Activated naive CD8-positive, alpha-beta T cell (primary cell): ENCODE measurements at regions not wholly inside any gene's neighbourhood (a gene's known extent, or its start where the extent isn't known, plus 50 kb on each side); places are given as distances from the start of the nearest gene placed in this dataset.
"Not testable (repeated sequence)": the region's sequence is repeated elsewhere in the genome, so short reads cannot be mapped to it uniquely, and the experiment has no call there.

Source experiments
- H3K27ac Mint-ChIP-seq: one replicate; pipeline ENCODE4 v1.8.0; 2021; ENCODE audit warnings: mixed read lengths
- H3K27me3 Mint-ChIP-seq: one replicate; pipeline ENCODE4 v1.8.0; 2021; ENCODE audit warnings: mixed read lengths
- H3K36me3 Mint-ChIP-seq: one replicate; pipeline ENCODE4 v1.8.0; 2021; ENCODE audit warnings: mixed read lengths
- H3K4me1 Mint-ChIP-seq: one replicate; pipeline ENCODE4 v1.8.0; 2021; ENCODE audit warnings: low read depth, mixed read lengths
- H3K4me3 Mint-ChIP-seq: one replicate; pipeline ENCODE4 v1.8.0; 2021; ENCODE audit warnings: mild to moderate bottlenecking, mixed read lengths
- H3K9me3 Mint-ChIP-seq: one replicate; pipeline ENCODE4 v1.8.0; 2021; ENCODE audit warnings: low read depth, mixed read lengths

- Mint-ChIP-seq H3K27me3 (no peaks in the 10 kb centered on the region), H3K36me3 (no peaks in the 10 kb centered on the region), H3K27ac (no peak overlapping the region), H3K4me3 (no peak overlapping the region), H3K4me1 (no peaks in the 10 kb centered on the region), H3K9me3 (no peaks in the 10 kb centered on the region)
Observed at GRCh38 chr22:22697377-22698117, 53.1 kb downstream of the GGTLC2 start.

GRCh38 chr22:22698263-22698750 lies 53.9 kb downstream of the GGTLC2 start:
- Mint-ChIP-seq H3K27ac (no peak overlapping the region), H3K36me3 (no peaks in the 10 kb centered on the region), H3K4me3 (no peak overlapping the region), H3K9me3 (no peaks in the 10 kb centered on the region), H3K27me3 (no peaks in the 10 kb centered on the region), H3K4me1 (no peaks in the 10 kb centered on the region)

DNA sequence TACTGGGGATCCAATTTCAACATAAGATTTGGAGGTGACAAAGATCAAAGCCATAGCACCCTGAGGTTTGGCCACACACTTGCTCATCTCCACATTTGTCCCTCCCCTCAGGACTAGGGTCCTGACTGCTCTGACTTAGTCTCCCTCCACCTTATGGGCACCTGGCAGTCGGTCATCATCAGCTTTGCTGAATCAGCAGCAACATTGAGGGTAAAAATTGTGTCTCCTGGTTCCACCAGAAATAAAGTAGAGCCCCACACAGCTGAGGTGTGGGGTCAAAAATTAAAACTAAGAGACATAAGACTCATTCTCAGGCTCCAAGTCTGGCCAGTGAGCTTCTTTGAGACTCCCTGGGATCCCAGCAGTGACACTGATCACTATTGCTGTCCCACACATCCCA lies 56.2 kb downstream of the GGTLC2 start:
- Mint-ChIP-seq H3K9me3 (no peaks in the 10 kb centered on the region), H3K27ac (no peak overlapping the region), H3K27me3 (no peaks in the 10 kb centered on the region), H3K36me3 (no peaks in the 10 kb centered on the region), H3K4me3 (no peak overlapping the region), H3K4me1 (no peaks in the 10 kb centered on the region)

DNA sequence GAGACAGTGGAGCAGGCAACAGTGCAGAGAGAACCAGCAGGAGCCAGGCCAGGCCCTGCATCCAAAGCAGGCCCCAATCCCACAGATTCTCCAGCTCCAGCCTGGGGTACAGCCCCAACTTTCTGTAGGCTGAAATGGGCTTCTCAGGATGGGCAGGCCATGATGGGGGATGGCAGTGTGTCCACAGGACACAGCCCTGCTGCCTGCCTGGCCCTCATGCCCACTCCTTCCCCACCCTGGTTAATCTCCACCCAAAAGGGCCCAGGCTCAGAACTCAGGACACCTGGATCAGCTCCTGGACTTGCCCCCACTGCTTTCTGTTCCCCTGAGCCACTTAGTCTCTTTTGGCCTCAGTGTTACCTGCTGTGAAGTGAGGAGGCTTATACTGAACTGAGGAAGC lies 57.1 kb downstream of the GGTLC2 start:
- H3K36me3 Mint-ChIP-seq, H3K9me3 Mint-ChIP-seq, H3K27me3 Mint-ChIP-seq: not testable (repeated sequence)

DNA sequence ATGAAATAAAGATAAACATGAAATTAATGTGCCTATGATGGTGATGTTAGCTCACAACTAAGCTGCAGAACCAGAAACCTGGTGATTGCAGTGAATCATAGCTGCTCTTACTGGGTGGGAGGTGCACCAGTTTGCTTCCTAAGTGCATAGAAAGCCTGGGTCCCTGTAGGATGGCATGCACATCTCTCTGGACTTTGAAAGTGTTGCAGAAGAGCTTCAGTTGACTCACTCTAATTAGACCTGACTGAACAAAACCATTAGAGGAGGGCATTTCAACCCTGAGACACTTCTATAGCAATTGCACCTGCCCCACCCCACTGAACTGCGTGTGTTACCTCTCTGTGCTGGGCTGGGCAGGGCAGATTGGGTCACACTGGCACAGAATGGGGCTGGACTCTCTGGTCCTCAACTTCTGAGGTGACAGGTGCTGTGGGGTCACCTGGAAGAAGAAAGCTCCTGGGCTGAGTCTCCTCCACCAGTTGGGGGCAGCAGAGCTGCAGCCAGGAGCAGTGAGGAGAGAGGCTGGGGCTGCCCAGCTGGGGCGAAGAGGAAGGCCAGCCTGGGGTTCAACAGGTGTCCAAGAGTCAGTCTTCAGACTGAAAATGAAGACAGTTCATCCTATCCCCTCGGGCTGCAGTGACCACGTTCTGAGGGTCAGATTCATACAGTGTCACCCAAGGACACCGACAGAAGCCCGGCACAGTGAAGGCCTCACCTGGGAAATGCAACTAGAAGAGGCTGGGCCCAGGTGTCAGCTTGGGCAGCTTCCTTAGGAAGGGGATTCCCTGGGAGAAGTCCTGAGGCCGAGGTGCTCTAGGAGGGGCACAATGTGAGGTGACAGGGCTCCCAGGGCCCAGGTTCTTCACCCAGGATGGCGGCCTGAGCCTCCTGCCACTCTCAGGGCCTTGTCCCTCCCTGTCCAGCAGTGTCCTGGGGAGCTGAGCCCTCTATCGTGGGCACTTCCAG lies 58.1 kb downstream of the GGTLC2 start:
- Mint-ChIP-seq H3K27me3 (no peaks in the 10 kb centered on the region), H3K4me3 (no peak overlapping the region), H3K4me1 (no peaks in the 10 kb centered on the region), H3K9me3 (no peaks in the 10 kb centered on the region), H3K27ac (no peak overlapping the region), H3K36me3 (no peaks in the 10 kb centered on the region)

More for the DNA sequence above, 57.1 kb downstream of the GGTLC2 start:
- H3K27ac Mint-ChIP-seq, H3K4me3 Mint-ChIP-seq, H3K4me1 Mint-ChIP-seq: not testable (repeated sequence)

DNA sequence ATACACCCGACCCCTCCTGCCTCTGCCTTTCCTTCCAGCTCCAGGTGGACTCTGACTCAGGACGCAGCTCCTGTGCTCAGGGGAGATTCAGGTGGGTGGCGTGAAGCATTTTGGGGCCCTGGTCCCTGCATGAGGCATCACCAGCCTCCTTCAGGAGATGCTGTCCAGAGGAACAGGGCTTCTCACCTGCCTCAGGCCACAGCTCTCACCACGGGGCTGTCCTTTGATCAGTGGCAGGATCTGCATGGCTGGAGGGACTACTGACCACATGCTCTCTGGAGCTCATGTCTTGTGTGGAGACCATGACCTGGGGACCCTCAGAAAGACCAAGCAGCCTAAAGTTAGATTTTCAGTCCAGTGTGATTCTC lies 58.8 kb downstream of the GGTLC2 start:
- Mint-ChIP-seq H3K4me3 (no peak overlapping the region), H3K9me3 (no peaks in the 10 kb centered on the region), H3K36me3 (no peaks in the 10 kb centered on the region), H3K27me3 (no peaks in the 10 kb centered on the region), H3K4me1 (no peaks in the 10 kb centered on the region), H3K27ac (no peak overlapping the region)

- H3K36me3 Mint-ChIP-seq, result no peaks in the 10 kb centered on the region
- no peak overlapping the region for H3K27ac Mint-ChIP-seq
- H3K9me3 Mint-ChIP-seq, result no peaks in the 10 kb centered on the region
- H3K27me3 Mint-ChIP-seq, result no peaks in the 10 kb centered on the region
- H3K4me3 Mint-ChIP-seq, result no peak overlapping the region
- no peaks in the 10 kb centered on the region for H3K4me1 Mint-ChIP-seq
Observed at GRCh38 chr22:22703715-22704114, 59.3 kb downstream of the GGTLC2 start.

DNA sequence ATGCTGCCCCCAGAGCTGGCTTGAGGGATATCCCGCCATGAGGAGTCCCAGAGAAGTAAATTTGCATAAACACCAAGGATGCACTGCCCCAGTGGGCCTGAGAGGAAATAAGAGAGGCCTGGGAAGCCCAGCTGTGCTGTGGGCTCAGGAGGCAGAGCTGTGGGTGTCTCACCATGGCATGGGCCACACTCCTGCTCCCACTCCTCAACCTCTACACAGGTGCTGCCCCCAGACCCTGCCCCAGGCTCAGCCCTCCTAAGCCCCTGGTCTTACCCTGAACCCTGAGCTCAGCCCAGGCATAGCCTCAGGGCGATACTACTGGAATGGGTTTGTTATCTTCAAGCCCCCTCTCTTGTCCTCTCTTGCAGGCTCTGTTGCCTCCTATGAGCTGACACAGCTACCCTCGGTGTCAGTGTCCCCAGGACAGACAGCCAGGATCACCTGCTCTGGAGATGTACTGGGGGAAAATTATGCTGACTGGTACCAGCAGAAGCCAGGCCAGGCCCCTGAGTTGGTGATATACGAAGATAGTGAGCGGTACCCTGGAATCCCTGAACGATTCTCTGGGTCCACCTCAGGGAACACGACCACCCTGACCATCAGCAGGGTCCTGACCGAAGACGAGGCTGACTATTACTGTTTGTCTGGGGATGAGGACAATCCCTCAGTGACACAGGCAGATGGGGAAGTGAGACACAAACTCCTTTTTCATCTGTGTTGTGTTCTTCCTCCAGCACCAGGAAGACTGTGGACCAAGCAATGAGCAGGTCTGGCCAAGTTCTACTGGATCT lies 59.9 kb downstream of the GGTLC2 start:
- Mint-ChIP-seq H3K4me3 (no peak overlapping the region), H3K9me3 (no peaks in the 10 kb centered on the region), H3K27me3 (no peaks in the 10 kb centered on the region), H3K36me3 (no peaks in the 10 kb centered on the region), H3K4me1 (no peaks in the 10 kb centered on the region), H3K27ac (no peak overlapping the region)

GRCh38 chr22:22705328-22706100 lies 61.1 kb downstream of the GGTLC2 start:
- Mint-ChIP-seq H3K9me3 (no peaks in the 10 kb centered on the region), H3K4me1 (no peaks in the 10 kb centered on the region), H3K4me3 (no peak overlapping the region), H3K36me3 (no peaks in the 10 kb centered on the region), H3K27ac (no peak overlapping the region), H3K27me3 (no peaks in the 10 kb centered on the region)

DNA sequence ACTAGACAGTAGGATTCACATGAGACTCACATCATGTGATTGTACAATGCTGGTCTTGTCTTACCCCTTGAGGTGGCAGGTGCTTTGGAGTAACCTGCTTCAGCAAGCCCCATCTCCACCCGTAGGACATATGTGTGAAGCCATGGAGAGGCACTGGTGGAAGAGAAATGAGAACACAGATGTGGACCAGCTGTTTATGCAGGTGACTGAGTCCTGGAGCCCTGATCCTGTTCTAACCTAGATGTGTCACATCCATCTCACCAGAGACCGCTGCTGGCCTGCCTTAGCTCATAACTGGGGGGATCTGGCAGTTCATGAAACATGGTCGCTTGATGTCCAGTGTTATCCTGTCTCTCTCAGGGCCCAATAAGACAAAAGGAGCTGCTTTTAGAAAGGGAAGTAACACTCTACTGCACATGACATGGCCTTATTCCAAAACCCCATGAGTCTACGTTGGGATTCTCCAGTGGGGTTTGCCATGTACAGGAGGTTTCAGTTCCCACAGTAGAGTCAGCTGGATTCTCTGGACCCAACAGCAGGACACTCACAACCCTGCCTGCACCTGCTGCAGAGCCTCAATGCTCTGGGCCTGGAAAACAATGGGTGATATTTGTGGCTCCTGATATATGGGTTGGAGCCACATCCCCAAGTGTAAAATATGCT lies 62.0 kb downstream of the GGTLC2 start:
- no peaks in the 10 kb centered on the region for H3K27me3 Mint-ChIP-seq
- H3K9me3 Mint-ChIP-seq, result no peaks in the 10 kb centered on the region
- H3K36me3 Mint-ChIP-seq, result no peaks in the 10 kb centered on the region
- no peak overlapping the region for H3K4me3 Mint-ChIP-seq
- no peaks in the 10 kb centered on the region for H3K4me1 Mint-ChIP-seq
- H3K27ac Mint-ChIP-seq, result no peak overlapping the region

GRCh38 chr22:22709719-22710445 lies 65.5 kb downstream of the GGTLC2 start:
- H3K27ac Mint-ChIP-seq, result no peak overlapping the region
- H3K9me3 Mint-ChIP-seq, result no peaks in the 10 kb centered on the region

GRCh38 chr22:22710719-22711531 lies 66.5 kb downstream of the GGTLC2 start:
- Mint-ChIP-seq H3K27ac (no peak overlapping the region), H3K4me3 (no peak overlapping the region)

More at GRCh38 chr22:22709719-22710445, 65.5 kb downstream of the GGTLC2 start:
- Mint-ChIP-seq H3K27me3 (no peaks in the 10 kb centered on the region), H3K4me3 (no peak overlapping the region), H3K4me1 (no peaks in the 10 kb centered on the region), H3K36me3 (no peaks in the 10 kb centered on the region)

DNA sequence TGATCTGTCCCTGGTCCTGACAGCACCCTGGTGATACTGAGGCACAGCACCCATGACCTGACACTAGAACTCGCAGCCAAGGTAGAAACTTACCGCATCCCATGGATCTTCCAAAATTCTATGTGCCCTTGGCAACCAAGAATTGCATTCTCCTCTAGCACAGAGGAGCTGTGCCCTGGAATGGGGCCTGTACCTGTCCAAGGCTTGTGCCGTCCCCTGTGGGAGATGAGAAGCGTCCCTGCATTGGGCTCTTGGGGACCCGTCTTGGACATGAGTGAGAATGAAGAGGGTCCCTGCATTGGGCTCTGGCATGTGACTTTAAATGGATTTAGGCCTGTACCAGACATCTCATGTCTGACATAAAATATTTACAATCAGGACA lies 67.1 kb downstream of the GGTLC2 start:
- H3K27me3 Mint-ChIP-seq, result no peaks in the 10 kb centered on the region

More at GRCh38 chr22:22710719-22711531, 66.5 kb downstream of the GGTLC2 start:
- Mint-ChIP-seq H3K27me3 (no peaks in the 10 kb centered on the region), H3K36me3 (no peaks in the 10 kb centered on the region), H3K4me1 (no peaks in the 10 kb centered on the region), H3K9me3 (no peaks in the 10 kb centered on the region)

More for the DNA sequence above, 67.1 kb downstream of the GGTLC2 start:
- Mint-ChIP-seq H3K36me3 (no peaks in the 10 kb centered on the region), H3K4me1 (no peaks in the 10 kb centered on the region), H3K4me3 (no peak overlapping the region), H3K9me3 (no peaks in the 10 kb centered on the region), H3K27ac (no peak overlapping the region)
